HG03354 (cell line): ENCODE measurements at regions not wholly inside any gene's neighbourhood (a gene's known extent, or its start where the extent isn't known, plus 50 kb on each side); places are given as distances from the start of the nearest gene placed in this dataset.

Source experiments
- ATAC-seq: cut with Tn5 transposase; IDR thresholded peaks from one replicate; pipeline ENCODE4 v1.9.1; 2021; ENCODE audit warnings: mild to moderate bottlenecking; ENCODE audit not compliant: unreplicated experiment, poor library complexity, severe bottlenecking

- ATAC-seq, result no peak
Observed at GRCh38 chr14:98754343-98755020, 517.5 kb downstream of the BCL11B start.

- ATAC-seq, result no peak
Observed at GRCh38 chr14:98756749-98757148, 515.2 kb downstream of the BCL11B start.

GRCh38 chr14:98758440-98758839 is 513.6 kb downstream of the BCL11B start:
- no peak for ATAC-seq

GRCh38 chr14:98761993-98762392 is 510.0 kb downstream of the BCL11B start:
- no peak for ATAC-seq

GRCh38 chr14:98766818-98767217 is 505.2 kb downstream of the BCL11B start:
- no peak for ATAC-seq

GRCh38 chr14:98769326-98769725 is 502.7 kb downstream of the BCL11B start:
- ATAC-seq, result no peak

- no peak for ATAC-seq
Observed at GRCh38 chr14:98770151-98770550, 501.8 kb downstream of the BCL11B start.

GRCh38 chr14:98773814-98774213 is 498.2 kb downstream of the BCL11B start:
- no peak for ATAC-seq

GRCh38 chr14:98775892-98776291 is 496.1 kb downstream of the BCL11B start:
- ATAC-seq, result no peak

GRCh38 chr14:98782062-98782461 is 489.9 kb downstream of the BCL11B start:
- no peak for ATAC-seq

GRCh38 chr14:98785578-98785977 is 486.4 kb downstream of the BCL11B start:
- no peak for ATAC-seq

- no peak for ATAC-seq
Observed at GRCh38 chr14:98786456-98786855, 485.5 kb downstream of the BCL11B start.

GRCh38 chr14:98791661-98792060 is 480.3 kb downstream of the BCL11B start:
- ATAC-seq, result no peak

- no peak for ATAC-seq
Observed at GRCh38 chr14:98792171-98792570, 479.8 kb downstream of the BCL11B start.

GRCh38 chr14:98798099-98798498 is 473.9 kb downstream of the BCL11B start:
- ATAC-seq, result no peak

GRCh38 chr14:98799891-98800290 is 472.1 kb downstream of the BCL11B start:
- ATAC-seq, result no peak

- no peak for ATAC-seq
Observed at GRCh38 chr14:98802044-98802443, 470.0 kb downstream of the BCL11B start.

GRCh38 chr14:98803196-98803595 is 468.8 kb downstream of the BCL11B start:
- no peak for ATAC-seq

GRCh38 chr14:98808494-98809407 is 463.2 kb downstream of the BCL11B start:
- ATAC-seq, result no peak

GRCh38 chr14:98816195-98816594 is 455.8 kb downstream of the BCL11B start:
- ATAC-seq, result no peak

- ATAC-seq, result no peak
Observed at GRCh38 chr14:98816720-98817119, 455.3 kb downstream of the BCL11B start.
